HG03175 (cell line): ENCODE measurements at regions not wholly inside any gene's neighbourhood (a gene's known extent, or its start where the extent isn't known, plus 50 kb on each side); places are given as distances from the start of the nearest gene placed in this dataset.
"Not testable (repeated sequence)": the region's sequence is repeated elsewhere in the genome, so short reads cannot be mapped to it uniquely, and the experiment has no call there.

ENCODE experiments used
- ATAC-seq: cut with Tn5 transposase; IDR thresholded peaks from one replicate; pipeline ENCODE4 v1.9.1; 2021; ENCODE audit warnings: mild to moderate bottlenecking, moderate library complexity; ENCODE audit not compliant: unreplicated experiment

DNA sequence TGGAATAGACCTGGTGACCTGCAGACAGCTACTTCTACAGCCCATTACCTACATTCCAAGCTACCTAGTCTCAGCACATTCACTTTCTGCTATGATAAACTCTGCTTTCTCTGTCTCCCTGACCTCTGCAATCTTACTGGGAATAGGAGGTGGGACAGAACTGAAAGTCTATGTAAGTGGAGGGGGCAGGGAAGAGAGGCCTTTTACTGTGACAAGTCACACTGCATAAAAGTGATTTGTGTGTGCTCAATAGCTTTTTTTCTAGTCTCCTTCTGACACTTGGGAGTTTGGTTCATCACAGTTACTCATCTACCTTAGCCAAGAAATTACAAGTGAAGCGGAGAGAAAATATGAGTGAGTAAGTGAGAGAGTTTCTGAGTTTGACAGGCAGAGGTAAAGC lies 322.4 kb downstream of the OLFM4 start:
- ATAC-seq = no peak

- no peak for ATAC-seq
These were observed 329.0 kb downstream of the OLFM4 start for GRCh38 chr13:53357582-53357981.

DNA sequence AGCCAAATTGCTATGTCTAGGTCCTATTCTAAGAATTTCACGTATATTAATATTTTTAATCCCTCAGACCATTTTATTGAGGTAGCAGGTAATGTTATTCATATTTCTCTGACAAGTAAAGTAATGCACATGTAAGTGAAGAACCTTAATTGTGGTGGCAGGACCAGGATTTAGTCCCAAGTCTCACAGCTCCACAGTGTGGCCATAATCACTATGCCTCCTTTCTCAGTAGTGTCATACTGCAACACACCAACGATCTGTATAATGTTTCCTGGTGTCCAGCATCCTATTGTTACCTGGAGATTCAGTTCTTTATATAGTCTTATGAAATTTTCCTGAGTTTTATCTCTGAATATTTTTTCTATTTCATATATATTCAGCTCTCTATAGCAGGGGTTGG lies 340.3 kb downstream of the OLFM4 start:
- ATAC-seq = no peak

GRCh38 chr13:53379485-53379884 lies 350.9 kb downstream of the OLFM4 start:
- ATAC-seq = no peak

DNA sequence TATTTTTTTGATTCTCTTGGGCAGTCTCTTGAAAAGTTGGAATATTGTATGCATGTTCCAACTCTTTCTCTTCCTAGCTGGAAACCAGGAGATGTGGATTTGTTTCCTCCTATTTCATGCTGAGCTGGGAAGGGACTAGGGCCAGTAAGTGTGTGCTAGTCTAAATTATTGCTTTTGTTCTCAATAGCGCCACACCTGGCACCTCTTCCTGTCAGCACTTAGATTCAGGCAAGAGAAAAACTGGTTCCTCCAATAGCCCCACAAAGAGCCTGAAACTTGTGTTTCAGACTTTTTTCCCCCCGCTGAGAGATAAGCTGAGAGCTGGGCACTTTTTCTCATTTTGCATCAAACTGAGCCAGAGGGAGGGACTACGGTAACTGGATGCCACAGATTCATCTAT lies 353.4 kb downstream of the OLFM4 start:
- no peak for ATAC-seq

DNA sequence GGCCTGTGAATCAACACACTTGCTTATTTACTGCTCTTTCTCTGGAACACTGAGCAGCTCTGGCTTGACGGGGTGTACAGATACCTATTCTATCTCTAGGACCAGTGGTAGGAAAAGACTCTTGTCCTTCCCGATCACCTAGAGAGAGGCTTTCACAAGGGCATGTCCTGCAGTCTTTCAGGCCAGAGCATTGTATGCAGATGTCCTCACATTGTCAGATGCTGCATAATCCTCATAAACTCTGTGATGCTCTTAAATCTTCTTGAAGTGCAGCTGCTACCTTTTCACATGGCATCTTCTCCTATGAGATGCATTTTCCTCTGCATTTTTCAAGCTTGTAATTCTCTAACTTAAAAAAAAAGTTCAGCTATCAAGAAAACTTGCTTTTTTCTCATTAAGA lies 369.4 kb downstream of the OLFM4 start:
- no peak for ATAC-seq

DNA sequence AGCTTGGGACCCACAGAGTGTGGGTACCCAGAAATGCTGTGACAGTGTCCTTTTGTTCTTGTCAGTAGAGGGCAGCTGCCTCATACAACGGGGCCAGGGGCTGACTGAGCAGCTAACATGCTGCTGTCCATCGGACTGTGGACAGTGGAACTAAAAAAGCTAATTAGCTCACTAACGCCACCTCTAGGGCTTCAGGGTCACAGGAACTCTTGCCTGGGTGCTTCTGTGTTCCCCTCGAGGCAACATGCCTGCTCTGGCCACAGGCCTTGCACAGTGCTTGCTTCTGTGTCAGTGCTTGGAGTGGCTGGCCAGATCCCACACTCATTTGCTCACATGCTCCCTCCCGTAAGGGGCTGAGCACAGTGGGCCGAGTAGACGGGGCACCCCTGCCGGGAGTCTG lies 377.0 kb downstream of the OLFM4 start:
- no peak for ATAC-seq

GRCh38 chr13:53408306-53408705 lies 379.7 kb downstream of the OLFM4 start:
- ATAC-seq = no peak

DNA sequence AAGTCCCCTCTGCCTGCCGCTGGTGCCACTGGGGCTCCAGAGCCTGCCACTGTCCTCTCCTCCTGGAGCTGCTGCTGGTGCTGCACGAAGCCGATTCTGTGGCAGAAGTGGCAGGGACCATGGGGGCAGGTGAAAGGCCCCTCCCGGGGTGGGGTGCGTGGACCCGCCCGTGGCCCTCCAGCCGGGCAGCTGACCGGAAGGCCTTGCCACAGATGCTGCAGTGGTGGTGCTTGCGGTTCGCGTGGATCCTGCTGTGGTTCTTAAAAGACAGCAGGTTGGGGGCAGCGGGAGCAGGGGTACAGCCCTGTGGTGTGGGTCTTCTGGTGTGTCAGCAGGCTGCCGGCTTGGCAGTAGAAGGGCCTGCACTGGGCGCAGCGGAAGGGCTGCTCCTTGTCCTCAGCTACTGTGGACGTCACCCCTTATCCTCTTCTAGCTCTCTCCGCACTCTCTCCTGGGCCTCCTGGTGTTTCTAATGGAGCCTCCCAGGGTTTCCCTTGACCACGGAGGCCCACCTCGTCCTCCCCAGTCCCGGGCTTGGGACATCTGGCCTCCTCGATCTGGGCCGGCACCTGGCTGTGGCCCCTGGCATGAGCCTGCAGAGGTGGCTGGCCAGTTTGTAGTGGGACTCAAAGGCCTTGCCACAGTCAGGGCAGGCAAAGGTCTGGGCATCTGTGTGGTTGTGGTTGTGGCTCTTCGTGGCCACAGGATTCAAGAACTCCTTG lies 380.4 kb downstream of the OLFM4 start:
- no peak for ATAC-seq

DNA sequence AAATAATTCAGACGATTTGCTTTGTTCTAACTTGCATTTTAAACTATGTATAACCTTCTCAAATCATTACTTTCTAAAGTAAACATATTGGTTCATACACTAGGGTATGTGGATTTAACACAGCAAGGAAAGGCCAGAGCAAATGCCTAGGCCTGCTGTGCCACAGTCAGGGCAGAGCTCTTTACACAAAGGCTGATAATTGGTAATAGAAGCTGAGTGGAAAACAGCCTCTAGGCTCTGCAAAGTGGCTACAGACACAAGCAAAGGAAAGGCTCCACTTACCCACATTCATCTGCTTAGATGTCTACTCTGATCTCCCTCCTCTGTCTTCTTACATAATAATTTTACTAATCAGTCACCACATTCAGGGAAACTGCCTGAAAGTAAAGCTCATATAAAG lies 382.9 kb downstream of the OLFM4 start:
- no peak for ATAC-seq

- ATAC-seq = no peak
These were observed 386.5 kb downstream of the OLFM4 start for GRCh38 chr13:53415135-53415534.

DNA sequence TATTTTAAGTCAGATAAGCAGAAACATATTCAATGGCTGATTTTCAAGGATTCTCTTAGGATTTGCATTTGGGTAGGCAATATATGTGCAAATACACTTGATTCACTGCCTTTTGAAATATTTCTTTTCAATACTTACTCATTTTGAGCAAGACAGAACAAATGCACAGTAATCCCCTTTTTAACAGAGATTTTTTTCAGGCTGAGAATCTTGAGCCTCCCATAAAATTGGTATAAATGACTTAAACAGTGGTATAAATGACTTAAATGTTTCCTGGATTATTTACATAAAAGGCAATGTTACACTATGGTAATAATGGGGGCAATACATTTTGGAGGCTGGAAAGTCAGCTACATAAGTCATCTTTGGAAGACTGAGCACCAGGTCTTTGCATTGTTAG lies 389.0 kb downstream of the OLFM4 start:
- ATAC-seq = no peak

- ATAC-seq = no peak
These were observed 393.8 kb downstream of the OLFM4 start for GRCh38 chr13:53422415-53422814.

DNA sequence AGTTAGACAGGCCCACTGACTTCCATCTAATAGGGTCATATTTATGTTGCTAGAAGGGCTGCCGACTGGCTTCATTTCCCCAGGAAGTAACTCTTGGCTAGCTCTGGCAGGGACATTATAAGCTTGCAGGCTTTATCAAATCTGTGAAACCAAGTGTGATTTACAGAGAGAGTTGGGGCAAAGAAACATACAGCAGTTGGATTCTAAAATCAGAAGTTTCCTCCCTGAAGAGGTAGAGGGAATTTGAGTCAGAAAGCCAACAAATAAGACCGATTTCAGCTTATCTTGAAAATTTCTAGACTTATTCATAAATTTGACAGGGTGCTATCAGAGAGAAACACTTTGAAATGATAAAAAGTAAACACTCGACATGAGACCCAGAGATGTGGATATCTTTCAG lies 407.8 kb downstream of the OLFM4 start:
- ATAC-seq = no peak

DNA sequence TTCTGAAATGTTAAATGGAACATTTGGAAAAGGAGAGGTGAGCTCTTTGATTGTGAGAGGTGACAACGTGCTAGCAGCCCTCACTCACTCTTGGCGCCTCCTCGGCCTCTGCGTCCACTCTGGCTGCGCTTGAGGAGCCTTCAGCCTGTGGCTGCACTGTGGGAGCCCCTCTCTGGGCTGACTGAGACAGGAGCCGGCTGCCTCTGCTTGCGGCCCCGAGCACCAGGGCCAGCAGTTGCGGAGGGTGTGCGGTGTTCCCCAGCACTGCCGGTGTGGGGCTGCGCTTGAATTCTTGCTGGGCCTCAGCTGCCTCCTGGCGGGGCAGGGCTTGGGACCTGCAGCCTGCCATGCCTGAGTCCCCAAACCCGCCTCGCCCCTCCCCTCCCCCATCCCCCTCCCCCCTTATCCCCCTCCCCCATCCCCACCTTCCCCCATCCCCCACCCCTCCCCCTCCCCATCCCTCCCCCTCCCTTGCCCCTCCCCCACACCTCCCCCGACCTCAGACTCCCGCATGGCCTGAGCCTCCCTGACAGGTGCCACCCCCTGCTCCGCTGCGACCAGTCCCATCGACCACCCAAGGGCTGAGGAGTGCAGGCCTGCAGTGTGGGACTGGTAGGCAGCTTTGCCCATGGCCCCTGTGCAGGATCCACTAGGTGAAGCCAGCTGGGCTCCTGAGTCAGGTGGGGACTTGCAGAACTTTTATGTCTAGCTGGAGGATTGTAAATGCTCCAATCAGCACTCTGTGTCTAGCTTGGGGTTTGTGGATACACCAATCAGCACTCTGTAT lies 411.0 kb downstream of the OLFM4 start:
- no peak for ATAC-seq

DNA sequence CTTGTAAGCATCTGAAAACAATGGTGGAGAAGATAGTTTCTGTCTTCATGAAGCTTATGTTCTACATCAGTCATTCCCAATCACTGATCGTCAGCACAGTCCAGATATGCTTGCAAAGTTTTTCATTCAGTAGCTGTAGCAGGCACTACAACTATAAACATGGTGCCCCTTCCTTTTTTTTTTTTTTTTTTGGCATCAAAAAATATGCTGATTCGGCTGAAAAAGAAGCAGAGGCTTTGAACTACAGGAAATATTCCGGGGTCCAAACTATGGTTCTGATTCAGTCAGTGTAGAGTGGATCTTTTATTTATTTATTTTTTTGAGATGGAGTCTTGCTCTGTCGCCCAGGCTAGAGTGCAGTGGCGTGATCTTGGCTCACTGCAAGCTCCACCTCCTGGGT lies 414.4 kb downstream of the OLFM4 start:
- no peak for ATAC-seq

- no peak for ATAC-seq
These were observed 417.1 kb downstream of the OLFM4 start for GRCh38 chr13:53445686-53446085.

DNA sequence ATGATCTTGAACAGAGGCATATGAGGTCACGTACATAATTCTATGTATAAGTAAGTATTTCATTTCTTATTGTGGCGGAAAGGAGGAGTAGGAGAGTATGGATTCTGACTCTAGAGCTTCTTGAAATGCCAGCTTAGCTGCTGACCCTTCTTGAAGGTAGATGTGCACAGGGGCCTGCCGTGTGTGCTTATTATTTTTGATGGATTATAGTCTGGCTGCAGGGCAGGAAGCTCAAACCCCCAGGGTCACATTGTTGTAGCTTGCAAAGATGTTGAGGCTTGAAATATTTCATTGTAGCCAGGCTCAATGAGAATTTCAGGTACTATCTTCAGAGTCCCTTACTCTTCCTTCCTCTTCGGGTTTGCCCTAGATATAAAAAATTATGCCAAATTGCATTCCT lies 418.8 kb downstream of the OLFM4 start:
- ATAC-seq = no peak

DNA sequence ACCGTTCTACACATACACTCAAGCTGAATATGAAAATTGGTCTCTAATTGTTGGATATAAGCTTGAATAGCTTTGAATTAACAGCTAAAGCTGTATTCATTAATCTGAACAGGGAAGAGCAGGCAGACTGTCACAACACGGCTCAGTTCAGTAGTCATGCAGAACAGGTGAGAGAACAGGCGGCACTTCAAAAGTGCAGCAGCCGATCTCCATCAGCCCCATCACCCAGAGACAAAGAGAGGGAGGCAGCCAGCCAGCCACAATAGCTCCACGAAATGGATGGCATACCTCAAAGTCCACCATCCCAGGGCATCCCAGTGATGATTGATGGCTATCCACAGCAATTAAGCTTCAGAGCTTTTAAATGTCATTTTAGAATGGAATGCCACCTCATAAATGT lies 419.2 kb downstream of the OLFM4 start:
- ATAC-seq = no peak

- not testable (repeated sequence) for ATAC-seq
These were observed 423.7 kb downstream of the OLFM4 start for GRCh38 chr13:53452263-53452808.

- ATAC-seq = no peak
These were observed 432.2 kb downstream of the OLFM4 start for GRCh38 chr13:53460796-53461195.

DNA sequence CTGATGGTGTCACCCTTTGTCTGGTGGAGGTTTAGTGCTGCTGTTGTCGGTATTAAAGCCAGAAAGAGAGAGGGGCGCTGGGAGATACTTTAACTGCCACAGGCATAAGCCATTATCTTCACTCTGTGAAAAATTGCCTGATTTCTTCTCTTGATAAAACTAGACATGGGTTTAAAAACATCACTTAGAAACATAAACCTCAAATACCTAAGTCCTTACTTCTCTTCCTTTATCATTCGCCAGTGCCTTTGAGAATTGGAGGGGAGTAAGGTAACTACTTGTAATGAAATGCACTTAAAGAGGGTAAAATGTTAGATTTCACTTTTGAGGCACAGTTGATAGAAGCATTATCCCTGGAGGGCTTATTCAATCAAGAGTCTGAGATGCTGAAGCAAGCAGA lies 434.5 kb downstream of the OLFM4 start:
- ATAC-seq = no peak
